Activated gamma-delta T cell treated with Interleukin-2 at 50 U/mL for 16 hours (primary cell): ENCODE measurements at regions not wholly inside any gene's neighbourhood (a gene's known extent, or its start where the extent isn't known, plus 50 kb on each side); places are given as distances from the start of the nearest gene placed in this dataset.

Experiments used
- DNase-seq: peaks from one replicate; pipeline ENCODE4 v3.0.0-alpha.2; 2020

DNA sequence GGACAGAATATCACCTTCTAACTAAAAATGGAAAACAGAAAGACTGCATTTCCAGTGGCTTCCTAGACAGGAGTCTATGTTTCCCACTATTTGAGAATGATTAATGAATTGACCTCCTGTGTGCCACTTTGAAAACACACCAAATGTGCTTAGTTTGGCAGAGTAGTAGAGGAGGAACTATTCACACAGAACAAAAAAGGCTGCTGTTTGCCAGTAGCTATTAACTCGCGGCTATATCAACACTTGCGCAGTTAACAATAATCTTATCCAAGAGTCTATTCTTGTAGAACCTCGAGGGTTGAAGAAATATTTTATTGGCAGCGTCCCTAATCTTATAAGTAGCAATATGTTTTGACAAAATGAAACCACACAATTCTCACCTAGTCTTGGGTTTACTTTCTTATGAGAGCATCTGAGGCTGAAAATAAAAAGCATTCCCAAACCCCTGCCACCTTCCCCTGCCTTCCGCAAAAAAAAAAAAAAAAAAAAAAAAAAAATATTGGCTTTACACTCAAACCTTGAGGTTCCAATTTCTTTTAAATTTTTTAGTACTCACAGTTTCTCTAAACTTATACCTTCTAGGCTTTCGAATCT lies 127.3 kb upstream of the FLRT2 start:
- no peak for DNase-seq

DNA sequence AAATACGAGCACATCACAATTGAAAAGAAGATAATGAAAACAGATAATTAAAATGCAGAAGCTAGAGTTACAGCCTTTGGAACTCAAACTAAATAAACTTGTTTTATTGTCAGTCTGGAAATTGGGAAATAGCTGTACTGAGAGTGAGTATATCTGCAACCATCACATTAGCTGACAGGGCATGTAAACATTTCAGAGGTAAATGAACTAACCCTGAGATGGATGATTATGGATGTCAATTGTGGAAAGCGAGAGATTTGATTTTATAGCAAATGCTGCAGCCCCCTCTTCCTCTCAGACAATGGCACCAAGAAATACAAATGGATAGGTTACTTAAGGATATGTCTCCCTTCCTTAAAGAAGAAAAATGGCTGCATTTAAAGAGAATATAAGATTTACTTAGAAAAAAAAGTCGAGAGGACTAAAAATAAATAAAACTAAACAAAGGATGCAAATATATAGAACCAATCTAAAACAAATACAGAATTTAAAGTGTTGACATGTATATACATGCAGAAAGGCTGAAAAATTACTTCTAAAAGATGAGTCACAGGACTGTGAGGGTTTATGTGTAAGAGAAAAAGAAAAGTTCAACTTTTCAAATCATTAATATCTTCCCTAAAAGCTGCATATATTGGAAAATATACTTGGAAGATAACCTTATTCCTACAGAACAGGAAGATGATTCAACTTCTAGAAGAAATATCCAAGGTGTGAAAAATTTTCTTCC lies 120.3 kb upstream of the FLRT2 start:
- no peak for DNase-seq

DNA sequence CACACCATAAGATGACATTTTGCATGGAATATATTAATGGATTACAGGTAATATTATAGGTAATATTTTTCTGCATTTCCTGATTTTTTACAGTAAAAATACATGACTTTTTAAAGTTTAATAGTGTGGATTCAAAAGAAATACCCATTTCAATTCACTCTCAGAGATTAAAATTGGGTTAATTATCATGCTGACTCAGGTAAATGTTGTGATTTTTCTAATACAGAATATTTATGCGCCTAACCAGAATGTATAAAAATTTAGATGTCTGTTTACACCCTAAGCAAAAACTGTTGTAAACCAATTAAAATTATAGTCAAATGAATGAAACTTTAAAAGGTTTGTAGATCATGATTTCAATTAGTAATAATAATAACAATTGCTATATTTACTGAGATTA lies 117.2 kb upstream of the FLRT2 start:
- DNase-seq, result no peak

DNA sequence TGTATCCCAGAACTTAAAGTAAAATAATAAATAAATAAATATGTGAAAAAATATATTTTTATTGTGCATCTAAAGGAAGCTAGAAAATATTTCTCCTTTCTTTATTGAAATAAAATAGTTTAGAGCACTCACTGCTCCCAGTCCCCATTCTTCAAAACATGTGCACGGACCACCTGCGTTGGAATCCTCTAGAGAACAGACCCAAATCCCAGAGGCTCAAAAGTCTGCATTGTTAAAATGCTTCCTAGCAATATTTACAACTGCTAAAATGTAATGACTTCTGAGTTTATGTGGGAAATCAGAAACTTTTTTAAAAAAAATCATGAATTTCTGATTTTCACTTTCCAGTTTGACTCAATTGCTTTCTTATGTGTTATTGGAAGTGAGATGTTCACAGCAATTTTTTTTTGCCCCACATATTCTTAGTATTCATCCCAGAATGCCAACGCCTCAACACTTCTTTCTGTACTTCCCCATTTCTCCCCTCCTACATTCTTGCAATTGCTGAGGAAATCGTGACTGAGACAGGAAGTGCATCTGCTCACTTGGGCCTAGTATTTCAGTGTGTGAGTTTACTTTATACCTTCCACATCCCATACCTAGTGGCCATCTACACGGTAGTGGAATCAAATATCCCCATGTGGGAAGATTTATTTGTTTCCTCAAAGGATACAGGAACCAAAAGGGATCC lies 116.0 kb upstream of the FLRT2 start:
- no peak for DNase-seq

DNA sequence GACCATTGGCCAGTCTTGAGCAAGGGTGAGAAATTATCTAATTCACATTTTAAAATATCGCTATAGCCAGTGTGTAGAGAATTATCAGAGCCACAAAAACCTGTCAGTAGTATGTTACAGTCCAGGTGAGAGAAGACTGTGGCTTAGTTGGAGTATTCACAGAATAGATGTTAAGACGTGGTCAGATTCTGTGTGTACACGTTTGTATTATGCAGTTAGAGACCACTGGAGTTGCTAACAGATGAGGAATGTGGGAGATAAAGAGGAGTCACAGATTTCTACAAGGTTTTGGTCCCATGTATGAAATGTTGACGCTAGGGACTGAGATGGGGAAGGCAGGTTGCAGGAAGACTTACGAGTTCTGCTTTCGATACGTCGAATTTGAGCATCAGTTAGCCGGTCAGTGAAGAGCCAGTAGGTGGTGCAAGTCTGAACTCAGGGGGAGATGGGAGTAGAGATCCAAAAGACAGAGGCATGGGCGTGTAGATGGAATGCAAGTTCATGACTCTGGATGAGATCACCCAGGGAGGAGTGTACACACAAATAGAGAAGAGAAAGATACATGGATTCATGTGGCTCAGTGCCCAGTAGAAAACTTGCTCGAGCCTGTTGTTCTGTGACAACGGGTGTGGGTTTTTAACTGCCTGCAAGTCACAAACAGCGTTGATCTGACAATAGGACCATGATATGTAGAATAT lies 114.8 kb upstream of the FLRT2 start:
- DNase-seq, result no peak

DNA sequence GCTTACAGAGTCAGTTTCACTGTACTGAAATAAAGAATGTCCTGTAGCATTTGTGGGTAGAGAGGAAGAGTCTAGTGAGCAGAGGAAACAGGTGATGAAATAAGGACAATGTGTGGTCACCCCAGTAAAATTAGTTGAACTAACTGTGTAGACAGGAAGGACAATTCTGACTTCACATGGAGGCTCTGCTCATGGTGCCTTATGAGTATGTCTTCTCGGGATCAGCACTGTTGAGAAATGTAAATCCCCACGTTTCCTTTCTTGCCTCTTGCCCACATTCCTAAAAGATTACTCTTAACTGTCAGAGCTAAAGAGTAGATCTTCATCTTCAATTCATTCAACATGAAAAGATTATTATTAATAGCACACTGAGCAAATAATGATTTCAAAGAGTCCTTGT lies 113.2 kb upstream of the FLRT2 start:
- no peak for DNase-seq

DNA sequence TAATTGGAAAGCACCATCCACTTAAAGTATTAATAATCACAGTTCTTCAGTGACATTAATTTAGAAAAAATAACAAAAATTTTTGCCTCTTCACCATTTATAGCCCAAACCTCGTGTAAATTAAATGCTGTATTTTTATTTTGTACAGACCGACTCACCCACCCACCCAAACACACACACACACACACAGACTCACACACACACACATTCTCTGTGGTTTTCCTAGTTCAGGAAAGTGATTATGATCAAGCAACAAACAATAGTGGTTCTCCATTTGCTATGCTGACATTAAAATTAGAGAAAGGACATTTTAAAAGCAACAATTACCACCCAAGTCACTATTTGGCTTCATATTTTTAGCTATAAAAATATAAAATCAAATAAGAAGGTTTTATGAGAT lies 112.5 kb upstream of the FLRT2 start:
- DNase-seq, result no peak

DNA sequence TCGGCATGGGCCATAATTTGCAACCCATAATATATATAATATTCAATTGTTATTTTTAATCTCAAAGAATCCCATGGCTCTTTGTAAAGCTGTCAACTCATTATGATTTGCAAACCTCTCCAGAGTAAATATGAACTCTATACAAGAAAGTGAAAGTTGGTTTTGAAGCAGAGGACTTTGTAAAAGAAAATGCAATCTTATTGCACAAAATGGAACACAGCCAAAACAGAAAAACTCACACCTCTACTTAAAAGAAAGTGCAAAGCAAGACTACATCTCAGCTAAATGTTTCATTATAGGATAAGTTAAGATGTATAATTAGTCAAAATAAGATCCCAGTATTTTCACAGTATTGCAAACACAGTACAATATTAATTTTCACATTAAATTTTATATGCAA lies 111.2 kb upstream of the FLRT2 start:
- DNase-seq, result no peak

DNA sequence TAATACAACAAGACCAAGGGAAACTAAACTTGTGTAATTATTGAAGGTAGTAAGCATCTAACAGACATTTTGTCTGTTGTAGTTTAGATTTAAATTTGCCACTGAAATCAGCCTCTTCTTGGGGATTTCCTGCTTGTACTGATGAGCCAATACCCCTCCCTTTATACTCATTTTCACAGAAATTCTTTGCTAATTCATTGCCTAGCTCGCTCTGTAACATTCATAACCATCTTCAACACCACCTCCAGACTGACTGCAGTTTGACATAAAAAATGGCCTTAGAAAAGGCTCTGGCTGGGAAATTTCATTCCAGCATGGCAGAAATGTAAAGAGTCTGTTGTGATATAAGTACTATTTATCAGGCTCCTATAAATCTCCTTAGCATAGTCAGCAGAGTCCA lies 109.7 kb upstream of the FLRT2 start:
- no peak for DNase-seq

DNA sequence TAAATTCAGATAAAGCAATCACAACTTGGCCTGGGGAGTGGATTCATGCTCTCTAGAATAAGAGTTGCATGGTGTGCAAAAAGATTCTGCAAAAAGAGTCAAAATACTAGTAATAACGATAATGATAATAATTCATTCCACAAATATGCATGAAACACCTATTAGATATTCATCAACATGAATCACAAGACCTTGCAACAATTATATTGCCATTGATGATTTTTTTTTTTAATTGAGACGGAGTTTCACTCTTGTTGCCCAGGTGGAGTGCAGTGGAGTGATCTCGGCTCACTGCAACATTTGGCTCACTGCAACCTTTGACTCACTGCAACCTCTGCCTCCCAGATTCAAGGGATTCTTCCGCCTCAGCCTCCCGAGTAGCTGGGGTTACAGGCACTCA lies 109.2 kb upstream of the FLRT2 start:
- no peak for DNase-seq

DNA sequence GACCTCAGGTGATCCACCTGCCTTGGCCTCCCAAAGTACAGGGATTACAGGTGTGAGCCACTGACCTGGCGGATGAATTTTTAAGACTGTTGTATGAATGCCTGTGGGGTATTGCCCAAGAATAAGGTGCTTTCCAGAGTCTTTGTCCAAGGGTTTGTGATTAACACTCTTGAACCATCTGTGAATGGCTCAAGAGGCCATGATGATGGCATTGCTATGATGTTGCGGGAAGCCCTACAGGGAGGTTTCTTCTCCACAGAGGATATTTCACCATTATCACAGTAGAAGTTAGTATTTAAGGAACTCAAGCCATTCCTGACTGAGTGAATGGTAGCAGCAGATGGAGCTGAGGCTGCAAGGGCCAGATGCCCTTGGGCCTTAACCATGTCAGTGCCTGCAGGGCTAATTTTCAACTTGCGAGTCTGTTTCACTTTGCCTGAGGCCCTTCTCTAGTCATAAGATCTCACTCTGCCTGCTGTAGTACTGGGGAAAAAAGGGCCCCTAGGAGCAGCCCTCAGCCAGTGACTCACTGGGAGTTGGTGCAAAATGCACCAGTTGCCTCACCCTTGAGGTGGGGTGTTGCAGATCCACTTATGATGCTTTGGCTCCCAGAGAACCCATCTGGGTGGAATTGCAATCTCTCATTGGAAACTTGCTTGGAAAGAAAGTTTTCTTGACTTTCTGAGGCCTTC lies 108.6 kb upstream of the FLRT2 start:
- no peak for DNase-seq

DNA sequence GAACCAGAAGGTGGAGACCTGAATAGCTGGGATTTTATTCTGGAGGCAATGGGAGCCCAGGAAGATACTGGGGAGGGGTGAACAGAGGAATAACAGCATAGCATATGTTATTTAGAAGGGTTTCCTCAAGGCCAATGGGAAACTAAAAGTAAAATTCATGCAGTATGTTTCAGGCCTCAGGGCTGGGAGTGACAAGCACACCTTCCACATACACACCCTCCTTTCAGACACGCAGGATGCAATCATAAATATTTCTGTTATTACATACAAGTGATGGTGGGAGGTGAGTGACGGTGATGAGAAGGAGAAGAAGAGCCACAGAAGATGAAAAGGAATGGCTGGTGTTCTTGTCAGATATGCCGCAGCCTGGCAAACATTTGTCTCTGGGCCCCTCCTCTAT lies 106.1 kb upstream of the FLRT2 start:
- no peak for DNase-seq

DNA sequence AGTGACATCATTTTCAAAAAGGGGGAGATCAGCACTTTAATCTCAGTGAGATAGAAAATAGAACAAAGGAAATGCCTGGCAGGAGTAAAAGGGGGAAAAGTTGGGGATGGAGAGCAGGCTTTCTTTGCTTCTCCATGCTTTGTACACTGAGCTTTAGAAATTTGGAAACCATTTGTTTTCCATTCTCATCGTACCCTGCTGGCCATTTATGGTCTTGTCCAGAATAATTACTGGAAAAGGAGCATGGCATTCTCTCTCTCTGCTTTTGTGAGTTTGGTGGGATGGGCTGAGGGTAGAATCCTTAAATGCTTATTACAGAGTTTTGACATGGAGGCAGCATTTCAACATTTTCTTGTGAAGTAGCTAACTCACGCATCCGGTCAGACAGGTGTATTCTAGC lies 104.4 kb upstream of the FLRT2 start:
- DNase-seq, result no peak

DNA sequence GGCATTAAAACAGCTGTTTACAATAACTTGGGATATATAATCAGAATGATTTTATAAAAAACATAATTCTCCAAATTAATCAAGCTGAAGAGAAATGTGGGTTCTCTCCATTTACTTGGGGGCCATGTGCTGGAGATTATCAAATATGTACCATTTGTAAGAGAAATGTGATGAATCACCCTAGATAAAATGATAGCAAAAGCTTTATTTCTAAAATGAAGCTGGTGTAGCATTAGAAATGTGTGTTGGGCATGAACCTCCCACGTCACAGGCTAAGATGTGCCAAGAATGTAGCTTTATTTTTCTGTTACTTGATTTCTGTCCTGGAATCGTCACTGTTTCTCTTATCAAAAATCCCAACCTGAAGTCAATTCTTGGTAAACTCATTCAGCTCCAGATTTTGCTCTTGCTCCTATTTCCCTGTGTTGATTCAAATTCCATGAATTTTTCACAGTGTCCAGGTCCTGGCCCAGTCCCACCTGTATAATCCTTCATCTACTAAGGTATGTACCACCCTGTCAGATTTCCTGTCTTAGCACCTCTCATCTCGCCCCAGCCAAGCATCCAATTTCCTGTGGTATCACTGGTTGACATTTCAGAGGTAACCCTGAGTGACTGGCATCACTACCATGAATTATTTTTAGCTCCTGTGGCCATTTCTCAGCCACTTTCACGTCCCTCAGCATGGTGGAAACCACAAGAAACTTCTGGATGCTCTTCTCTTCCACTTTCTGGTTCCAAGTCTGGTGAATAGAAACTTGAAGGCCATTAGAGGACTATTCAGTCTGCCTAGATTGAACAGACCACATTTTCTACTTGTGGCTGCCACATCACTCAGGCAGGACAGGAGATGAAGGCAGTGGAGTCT lies 103.6 kb upstream of the FLRT2 start:
- no peak for DNase-seq

DNA sequence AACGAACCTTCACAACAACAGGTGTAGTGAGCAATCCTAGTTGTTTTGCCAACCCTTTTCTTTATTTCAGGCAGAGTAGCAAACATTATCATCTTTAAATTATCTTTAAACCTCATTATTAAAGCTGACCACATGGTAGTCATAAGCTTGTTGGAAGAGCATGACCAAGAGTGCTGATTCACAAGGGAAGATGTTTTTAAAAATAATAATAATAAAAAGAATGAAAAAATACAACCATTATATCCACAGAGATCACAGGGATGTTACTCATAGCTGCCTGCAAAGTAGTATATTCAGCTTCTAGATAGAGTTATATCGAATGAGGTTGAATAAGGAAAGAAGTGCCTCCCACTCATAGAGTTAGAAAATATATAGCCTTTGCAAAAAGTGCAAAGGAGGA lies 101.0 kb upstream of the FLRT2 start:
- no peak for DNase-seq

DNA sequence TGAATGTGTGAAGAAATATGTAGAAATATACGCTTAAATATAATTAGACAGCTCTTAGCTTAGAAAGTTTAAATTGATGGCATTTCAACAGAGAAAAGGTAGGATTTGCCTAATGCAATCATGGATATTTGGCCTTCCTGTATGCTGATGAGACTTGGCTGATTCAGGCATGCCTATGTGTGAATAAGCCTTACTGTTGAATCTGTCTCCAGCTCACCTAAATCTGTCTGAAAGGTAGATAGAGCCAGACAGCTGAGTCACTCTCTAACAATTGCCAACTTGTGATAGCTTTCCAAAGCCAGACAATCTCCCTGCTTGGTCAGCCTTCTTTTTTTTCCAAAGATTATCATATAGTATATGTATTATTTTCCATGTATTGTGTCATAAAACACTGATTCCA lies 92.8 kb upstream of the FLRT2 start:
- DNase-seq, result no peak

DNA sequence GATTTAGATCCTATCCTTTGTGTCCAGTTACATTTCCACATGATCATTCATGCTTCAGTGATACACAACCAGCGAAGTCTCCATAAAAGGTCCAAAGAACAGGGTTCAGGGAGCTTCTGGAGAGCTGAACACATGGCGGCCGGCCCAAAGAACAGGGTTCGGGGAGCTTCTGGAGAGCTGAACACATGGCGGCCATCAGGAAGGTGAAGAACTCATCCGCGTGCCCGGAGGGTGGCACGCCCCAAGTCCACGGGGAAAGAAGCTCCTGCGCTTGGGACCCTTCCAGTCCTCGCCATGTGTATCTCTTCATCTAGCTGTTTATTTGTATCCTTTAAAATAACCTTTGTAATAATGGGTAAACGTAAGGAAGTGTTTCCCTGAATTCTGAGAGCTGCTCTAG lies 91.9 kb upstream of the FLRT2 start:
- no peak for DNase-seq

DNA sequence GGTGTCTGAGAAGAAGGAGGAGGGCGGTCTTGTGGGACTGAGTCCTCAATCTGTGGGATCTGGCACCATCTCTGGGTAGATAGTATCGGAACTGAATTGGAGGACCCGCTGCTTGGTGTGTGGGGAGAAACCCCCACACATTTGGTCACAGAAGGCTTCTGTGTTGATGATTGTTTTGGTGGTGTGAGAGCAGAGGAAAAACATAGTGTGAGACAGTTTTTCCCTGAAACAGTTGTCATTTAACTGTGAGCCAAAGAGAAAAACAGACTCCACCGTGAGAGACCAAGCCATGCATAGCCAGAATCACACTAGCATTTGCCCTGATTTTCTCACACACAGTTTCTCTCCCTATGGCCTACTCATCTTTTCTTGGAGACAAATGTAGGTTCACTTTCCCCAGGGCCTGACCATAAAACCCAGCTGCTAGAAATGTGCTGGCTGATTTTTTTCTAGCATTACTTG lies 91.4 kb upstream of the FLRT2 start:
- DNase-seq, result no peak

DNA sequence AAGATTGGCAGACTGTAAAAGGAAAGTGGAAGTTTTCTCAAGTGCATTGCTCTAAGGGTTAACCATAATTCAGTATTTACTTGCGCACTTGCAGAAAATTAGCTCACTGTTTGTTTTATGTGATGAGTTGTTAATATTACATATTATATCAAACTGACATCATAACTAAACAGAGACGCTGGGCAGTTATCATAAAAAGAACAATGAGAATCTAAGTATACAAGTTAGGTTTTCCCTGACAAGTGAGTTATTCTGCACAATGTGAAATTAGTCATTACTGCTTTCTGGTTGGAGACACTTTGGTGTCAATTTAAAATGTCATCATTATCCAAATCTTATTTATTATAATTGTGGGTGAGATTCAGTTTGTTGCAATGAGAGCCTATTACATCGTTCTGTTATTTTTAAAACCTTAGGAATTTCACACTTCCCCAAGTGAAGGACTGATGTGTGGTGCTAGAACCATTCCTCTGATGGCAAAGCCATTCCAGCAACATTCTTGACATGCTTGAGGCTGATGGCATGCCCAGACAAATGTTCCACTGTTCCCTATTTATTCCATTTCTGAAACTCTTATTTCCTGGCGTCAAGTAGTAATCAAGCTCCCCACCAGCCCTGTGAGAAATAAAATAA lies 90.1 kb upstream of the FLRT2 start:
- DNase-seq, result no peak

DNA sequence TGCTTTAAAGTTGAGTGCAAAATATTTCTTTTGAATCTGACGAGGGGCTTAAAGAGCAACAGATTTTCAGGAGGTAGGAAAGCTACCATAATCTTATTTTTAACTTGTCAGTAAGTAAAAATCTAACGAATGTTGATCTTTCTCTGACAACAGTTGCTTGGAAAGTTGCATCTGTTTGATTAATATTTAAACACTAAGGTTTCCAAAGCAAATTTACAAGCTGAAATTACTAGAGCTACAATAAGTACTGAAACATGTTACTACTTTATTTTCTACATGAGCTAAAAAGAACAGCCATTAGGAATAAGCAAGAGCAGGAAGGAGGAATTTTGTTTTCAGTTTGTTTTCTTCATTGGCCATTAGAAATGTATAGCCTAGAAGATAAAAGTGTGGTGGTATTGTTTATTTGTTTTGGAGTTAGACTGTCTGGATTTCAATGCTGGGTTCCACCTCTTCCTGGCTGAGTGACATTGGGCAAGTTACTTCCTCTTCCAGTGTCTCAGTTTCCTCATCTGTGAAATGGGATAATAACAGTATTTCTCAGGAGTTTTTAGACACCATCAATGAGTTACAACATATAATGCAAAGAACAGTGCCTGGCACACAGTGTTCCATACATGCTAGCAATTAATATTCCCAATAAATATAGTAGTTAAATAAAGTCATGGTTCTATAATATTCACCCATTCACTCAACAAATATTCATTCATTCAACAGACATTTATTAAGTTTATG lies 87.9 kb upstream of the FLRT2 start:
- no peak for DNase-seq

DNA sequence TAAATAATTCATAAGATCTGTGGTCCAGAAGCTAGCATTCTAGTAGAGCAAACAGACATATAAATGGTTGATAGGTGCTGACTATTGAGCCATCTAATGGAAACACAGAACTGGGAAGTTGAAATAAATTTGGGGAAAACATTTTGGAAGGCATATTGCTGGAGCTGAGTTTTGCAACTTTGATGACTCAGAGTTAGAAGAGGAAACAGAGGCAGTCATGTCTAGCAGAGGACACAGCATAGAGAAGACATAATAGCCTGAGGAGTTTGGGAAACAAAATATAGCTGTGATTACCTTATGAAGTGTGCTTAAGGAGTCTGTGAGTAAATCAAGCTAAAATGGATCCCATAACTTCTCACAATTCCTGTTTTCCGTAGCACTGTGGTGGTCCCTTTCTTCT lies 86.9 kb upstream of the FLRT2 start:
- no peak for DNase-seq
